ENCODE measurements at regions not wholly inside any gene's neighbourhood (a gene's known extent, or its start where the extent isn't known, plus 50 kb on each side); places are given as distances from the start of the nearest gene placed in this dataset.

DNA sequence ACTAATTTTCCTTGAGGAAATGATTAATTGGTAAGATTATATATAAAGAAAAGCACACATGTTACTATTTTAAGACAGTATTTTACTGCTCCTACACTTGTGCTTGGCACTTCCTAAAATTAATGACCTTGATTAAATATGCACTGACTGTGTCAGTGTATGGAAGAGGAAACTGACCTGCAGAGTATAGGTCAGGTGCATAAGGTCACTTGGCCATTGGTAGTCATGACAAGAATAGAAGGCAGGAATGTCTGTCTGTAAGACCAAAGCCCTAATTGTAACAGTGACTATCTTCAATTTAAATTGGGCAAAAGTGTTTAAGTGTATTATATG lies 128.0 kb upstream of the KCNK2 start:
- TF ChIP-seq CTCF (conservative IDR thresholded peaks at IDR 0.05; ENCODE audit: low read length) (no peak), EZH2phosphoT487 (IDR thresholded peaks at IDR 0.05; ENCODE audit: borderline replicate concordance) (no peak)
